OCI-LY1 (cell line): ENCODE measurements at regions not wholly inside any gene's neighbourhood (a gene's known extent, or its start where the extent isn't known, plus 50 kb on each side); places are given as distances from the start of the nearest gene placed in this dataset.

ENCODE experiments used
- CTCF ChIP-seq: fragments of 200-600 bp; sonication (generic), shearing (Covaris generic); IDR thresholded peaks from 2 replicates; pipeline ENCODE4 v1.5.1; 2017; ENCODE audit warnings: mild to moderate bottlenecking, antibody characterized with exemption, low read length, moderate library complexity, mixed read lengths
- EZH2 ChIP-seq: fragments of 200-600 bp; sonication (generic), shearing (Covaris generic); IDR thresholded peaks from 2 replicates; pipeline ENCODE4 v1.8.0; 2017; ENCODE audit warnings: borderline replicate concordance, mixed run types, mild to moderate bottlenecking, antibody characterized with exemption, low read length, moderate library complexity, mixed read lengths

- TF ChIP-seq CTCF = no peak
- no peak for TF ChIP-seq EZH2
Measured at GRCh38 chr3:170740726-170741591, 129.0 kb downstream of the RPL22L1 start.
